HFFc6 (cell line): ENCODE measurements at regions not wholly inside any gene's neighbourhood (a gene's known extent, or its start where the extent isn't known, plus 50 kb on each side); places are given as distances from the start of the nearest gene placed in this dataset.

Source experiments
- DNase-seq: peaks from one replicate; pipeline ENCODE4 v3.0.0-alpha.2; 2018
- H3K27ac Mint-ChIP-seq: 2 replicates; pipeline ENCODE4 v1.8.0; 2020; ENCODE audit warnings: mild to moderate bottlenecking, mixed read lengths
- H3K27me3 Mint-ChIP-seq: 2 replicates; pipeline ENCODE4 v1.8.0; 2021; ENCODE audit warnings: mild to moderate bottlenecking, moderate library complexity, mixed read lengths; ENCODE audit not compliant: insufficient read depth
- H3K36me3 Mint-ChIP-seq: 2 replicates; pipeline ENCODE4 v1.8.0; 2021; ENCODE audit warnings: low read depth, mixed read lengths
- H3K4me1 Mint-ChIP-seq: 2 replicates; pipeline ENCODE4 v1.8.0; 2020; ENCODE audit warnings: low read depth, mixed read lengths
- H3K4me3 Mint-ChIP-seq: 2 replicates; pipeline ENCODE4 v1.8.0; 2020; ENCODE audit warnings: mild to moderate bottlenecking, moderate library complexity, mixed read lengths
- H3K9me3 Mint-ChIP-seq: 2 replicates; pipeline ENCODE4 v1.8.0; 2020; ENCODE audit warnings: mild to moderate bottlenecking, mixed read lengths
- TF ChIP-seq, protein P1 (sequence below): fragments of 200-600 bp; sonication (generic); IDR thresholded peaks from 2 replicates; pipeline ENCODE4 v1.5.0; 2021; ENCODE audit warnings: antibody characterized with exemption, mild to moderate bottlenecking

DNA sequence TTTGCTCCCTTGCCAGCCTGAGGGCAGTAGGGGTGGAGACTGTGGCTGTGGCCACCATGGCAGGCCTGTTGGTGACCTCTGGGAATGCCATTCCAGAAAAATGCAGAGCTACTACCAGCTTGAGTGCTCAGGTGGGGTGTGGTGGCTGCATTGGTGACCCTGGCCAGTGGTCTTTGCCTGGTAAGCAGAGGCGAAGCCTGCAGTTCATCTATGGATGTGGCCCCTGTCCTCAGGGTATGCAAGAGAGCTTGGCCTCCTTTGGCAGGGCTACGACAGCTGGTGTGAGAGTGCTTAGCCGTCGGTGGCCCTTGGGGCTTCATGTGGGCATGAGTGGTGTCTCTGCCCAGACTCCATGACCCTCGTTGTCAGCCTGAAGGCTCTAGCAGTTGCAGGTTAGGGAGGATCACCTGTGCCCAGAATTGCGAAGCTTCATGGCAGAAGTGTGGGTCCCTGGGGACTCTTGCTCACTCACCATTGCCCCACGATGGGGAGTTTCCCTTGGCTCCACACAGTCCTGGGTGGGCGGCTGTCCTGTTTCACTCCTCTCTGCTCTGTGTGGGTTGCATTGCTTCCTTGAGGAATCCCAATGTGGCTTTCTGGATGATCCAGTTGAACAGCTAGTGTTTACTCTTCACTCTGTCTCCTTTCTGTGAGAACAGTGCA, 117.9 kb upstream of the CDH12 start:
- Mint-ChIP-seq H3K27ac (no peak overlapping the region), H3K4me3 (no peak overlapping the region), H3K36me3 (peaks cover 10% of the 10 kb centered on the region; the same call in 1 of the 2 replicates), H3K4me1 (no peaks in the 10 kb centered on the region), H3K27me3 (peaks cover 2% of the 10 kb centered on the region; the same call in 1 of the 2 replicates), H3K9me3 (peaks cover 59% of the 10 kb centered on the region)
- TF ChIP-seq, protein P1, sequence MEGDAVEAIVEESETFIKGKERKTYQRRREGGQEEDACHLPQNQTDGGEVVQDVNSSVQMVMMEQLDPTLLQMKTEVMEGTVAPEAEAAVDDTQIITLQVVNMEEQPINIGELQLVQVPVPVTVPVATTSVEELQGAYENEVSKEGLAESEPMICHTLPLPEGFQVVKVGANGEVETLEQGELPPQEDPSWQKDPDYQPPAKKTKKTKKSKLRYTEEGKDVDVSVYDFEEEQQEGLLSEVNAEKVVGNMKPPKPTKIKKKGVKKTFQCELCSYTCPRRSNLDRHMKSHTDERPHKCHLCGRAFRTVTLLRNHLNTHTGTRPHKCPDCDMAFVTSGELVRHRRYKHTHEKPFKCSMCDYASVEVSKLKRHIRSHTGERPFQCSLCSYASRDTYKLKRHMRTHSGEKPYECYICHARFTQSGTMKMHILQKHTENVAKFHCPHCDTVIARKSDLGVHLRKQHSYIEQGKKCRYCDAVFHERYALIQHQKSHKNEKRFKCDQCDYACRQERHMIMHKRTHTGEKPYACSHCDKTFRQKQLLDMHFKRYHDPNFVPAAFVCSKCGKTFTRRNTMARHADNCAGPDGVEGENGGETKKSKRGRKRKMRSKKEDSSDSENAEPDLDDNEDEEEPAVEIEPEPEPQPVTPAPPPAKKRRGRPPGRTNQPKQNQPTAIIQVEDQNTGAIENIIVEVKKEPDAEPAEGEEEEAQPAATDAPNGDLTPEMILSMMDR: no peak
- no peak for DNase-seq

DNA sequence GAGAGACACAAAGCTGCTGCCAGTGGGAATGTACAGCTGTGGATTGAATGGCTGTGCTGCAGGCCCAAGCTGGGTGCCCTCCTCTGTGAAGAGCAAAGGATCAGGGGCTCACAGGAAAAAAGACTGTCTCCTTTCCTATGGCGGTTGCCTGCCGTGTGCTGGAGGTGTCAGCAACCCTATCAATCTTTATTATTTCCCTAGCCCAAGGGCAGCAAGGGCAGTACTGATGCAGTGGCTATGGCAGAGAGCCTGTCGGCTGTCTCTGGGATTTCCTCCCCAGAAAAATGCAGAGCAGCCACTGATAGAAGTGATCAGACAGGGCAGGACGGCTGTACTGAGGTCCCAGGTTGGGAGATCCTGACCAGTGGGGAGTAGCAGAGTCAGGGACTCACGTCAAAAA, 117.3 kb upstream of the CDH12 start:
- Mint-ChIP-seq H3K27me3 (peaks cover 2% of the 10 kb centered on the region; the same call in 1 of the 2 replicates), H3K4me3 (no peak overlapping the region), H3K36me3 (peaks cover 10% of the 10 kb centered on the region; the same call in 1 of the 2 replicates), H3K9me3 (peaks cover 60% of the 10 kb centered on the region), H3K27ac (no peak overlapping the region), H3K4me1 (no peaks in the 10 kb centered on the region)
- TF ChIP-seq, protein P1: no peak
- no peak for DNase-seq

DNA sequence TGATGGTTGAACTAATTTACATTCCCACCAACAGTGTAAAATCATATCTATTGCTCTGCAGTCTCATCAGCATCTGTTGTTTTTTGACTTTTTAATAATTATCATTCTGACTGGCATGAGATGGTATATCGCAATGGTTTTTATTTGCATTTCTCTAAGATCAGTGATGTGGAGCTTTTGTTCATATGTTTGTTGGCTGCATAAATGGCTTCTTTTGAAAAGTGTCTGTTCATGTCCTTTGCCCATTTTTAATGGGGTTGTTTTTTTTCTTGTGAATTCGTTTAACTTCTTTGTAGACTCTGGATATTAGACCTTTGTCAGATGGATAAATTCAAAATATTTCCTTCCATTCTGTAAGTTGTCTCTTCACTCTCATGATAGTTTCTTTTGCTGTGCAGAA, 115.2 kb upstream of the CDH12 start:
- Mint-ChIP-seq H3K27me3 (peaks cover 2% of the 10 kb centered on the region; the same call in 1 of the 2 replicates), H3K36me3 (peaks cover 10% of the 10 kb centered on the region; the same call in 1 of the 2 replicates), H3K4me1 (no peaks in the 10 kb centered on the region), H3K4me3 (no peak overlapping the region), H3K27ac (no peak overlapping the region), H3K9me3 (peaks cover 50% of the 10 kb centered on the region)
- TF ChIP-seq, protein P1: no peak
- no peak for DNase-seq

DNA sequence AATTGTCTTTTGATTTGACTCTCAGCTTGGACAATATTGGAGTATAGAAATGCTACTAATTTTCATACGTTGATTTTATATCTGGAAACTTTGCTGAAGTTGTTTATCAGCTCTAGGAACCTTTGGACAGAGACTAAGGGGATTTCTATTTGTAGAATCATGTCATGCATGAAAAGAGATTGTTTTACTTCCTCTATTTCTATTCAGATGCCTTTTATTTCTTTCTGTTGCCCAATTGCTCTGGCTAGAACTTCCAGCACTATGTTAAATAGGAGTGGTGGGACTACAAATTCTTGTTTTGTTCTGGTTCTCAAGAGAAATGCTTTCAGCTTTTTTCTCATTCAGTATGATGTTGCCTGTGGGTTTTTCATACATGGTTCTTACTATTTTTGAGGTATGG, 112.8 kb upstream of the CDH12 start:
- H3K27ac Mint-ChIP-seq: no peak overlapping the region
- no peak overlapping the region for H3K4me3 Mint-ChIP-seq
- H3K36me3 Mint-ChIP-seq: peaks cover 10% of the 10 kb centered on the region; the same call in 1 of the 2 replicates
- H3K27me3 Mint-ChIP-seq: peaks cover 2% of the 10 kb centered on the region; the same call in 1 of the 2 replicates
- peaks cover 45% of the 10 kb centered on the region for H3K9me3 Mint-ChIP-seq
- no peaks in the 10 kb centered on the region for H3K4me1 Mint-ChIP-seq
- TF ChIP-seq, protein P1: no peak
- DNase-seq: no peak

DNA sequence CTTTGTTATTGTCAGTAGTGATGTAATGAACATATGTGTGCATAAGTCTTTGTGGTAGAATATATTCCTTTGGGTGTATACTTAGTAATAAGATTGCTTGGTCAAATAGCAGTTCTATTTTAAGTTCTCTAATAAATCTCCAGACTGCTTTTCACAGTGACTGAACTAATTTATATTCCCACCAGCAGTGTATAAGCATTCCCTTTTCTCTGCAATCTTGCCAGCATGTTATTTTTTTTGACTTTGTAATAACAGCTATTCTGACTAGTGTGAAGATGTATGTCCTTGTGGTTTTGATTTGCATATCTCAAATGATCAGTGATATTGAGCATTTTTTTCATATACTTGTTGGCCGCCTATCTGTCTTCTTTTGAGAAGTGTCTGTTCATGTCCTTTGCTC, 111.5 kb upstream of the CDH12 start:
- TF ChIP-seq, protein P1: no peak
- Mint-ChIP-seq H3K36me3 (peaks cover 10% of the 10 kb centered on the region; the same call in 1 of the 2 replicates), H3K9me3 (peaks cover 55% of the 10 kb centered on the region), H3K27me3 (peaks cover 2% of the 10 kb centered on the region; the same call in 1 of the 2 replicates), H3K27ac (no peak overlapping the region), H3K4me3 (no peak overlapping the region), H3K4me1 (no peaks in the 10 kb centered on the region)
- no peak for DNase-seq
